GM19238 (cell line): ENCODE measurements at regions not wholly inside any gene's neighbourhood (a gene's known extent, or its start where the extent isn't known, plus 50 kb on each side); places are given as distances from the start of the nearest gene placed in this dataset.

Experiments used
- DNase-seq: peaks from one replicate; pipeline ENCODE4 v3.0.0; 2011; ENCODE audit warnings: low spot score; ENCODE audit not compliant: insufficient read length

- no peak for DNase-seq
These were observed 61.6 kb upstream of the HS6ST1 start for GRCh38 chr2:128380061-128380889.

GRCh38 chr2:128380961-128381938 lies 62.6 kb upstream of the HS6ST1 start:
- no peak for DNase-seq

DNA sequence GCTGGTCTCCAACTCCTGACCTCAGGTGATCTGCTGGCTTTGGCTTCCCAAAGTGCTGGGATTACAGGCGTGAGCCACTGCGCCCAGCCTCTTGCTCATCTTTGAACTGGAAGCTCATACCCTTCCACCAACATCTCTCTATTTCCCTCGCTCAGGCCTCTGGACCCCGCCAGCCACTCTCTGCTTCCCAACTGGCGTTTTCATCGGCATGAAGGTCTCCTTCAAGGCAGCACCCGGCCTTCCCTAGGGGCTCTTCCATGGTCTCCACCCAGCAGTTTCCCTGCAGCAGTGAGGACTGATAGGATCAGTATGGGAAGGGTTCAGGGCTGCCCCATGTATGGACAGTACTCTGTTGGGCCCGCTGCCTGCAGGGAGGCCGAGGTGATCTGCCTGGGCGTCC lies 65.8 kb upstream of the HS6ST1 start:
- no peak for DNase-seq

DNA sequence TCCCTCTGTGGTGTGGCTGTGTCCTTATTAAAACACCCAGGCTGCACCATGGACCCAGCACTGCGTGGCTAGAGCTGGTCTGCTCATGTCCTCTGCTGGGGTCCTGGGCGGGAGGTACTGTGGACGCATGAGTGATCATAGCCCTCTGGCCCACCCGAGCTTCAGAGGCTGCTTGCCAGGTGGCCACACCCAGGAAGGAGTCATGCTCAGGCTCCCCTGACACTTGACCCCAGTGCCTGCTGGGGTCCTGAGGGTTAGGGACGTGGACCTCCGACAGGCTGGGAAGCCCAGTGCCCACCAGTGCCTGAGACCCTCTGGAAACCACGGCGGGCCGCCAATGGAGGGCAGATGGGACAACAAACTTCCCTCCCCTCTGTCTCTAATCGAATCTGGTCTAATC lies 66.3 kb upstream of the HS6ST1 start:
- DNase-seq, result no peak

- no peak for DNase-seq
These were observed 66.7 kb upstream of the HS6ST1 start for GRCh38 chr2:128385365-128385764.

DNA sequence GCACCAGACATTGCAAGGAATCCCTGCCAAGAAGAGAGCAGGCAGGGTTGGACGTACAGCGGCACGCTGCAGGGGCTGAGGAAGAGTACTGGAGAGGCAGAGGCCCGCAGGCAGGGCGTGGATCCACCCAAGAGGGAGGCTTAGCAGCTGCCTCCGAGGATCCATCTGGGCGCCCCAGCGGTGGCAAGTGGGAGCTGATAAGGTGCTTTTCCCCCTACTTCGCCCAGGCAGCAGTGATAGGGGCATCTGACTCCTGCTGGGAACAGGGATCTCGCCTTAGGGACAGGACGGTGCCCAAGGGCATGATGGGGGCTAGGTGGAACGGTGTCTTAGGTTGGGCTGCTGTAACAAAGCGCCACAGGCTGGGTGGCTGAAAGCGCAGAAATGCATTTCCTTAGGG lies 67.4 kb upstream of the HS6ST1 start:
- no peak for DNase-seq

GRCh38 chr2:128388499-128388941 lies 69.9 kb upstream of the HS6ST1 start:
- DNase-seq, result no peak

DNA sequence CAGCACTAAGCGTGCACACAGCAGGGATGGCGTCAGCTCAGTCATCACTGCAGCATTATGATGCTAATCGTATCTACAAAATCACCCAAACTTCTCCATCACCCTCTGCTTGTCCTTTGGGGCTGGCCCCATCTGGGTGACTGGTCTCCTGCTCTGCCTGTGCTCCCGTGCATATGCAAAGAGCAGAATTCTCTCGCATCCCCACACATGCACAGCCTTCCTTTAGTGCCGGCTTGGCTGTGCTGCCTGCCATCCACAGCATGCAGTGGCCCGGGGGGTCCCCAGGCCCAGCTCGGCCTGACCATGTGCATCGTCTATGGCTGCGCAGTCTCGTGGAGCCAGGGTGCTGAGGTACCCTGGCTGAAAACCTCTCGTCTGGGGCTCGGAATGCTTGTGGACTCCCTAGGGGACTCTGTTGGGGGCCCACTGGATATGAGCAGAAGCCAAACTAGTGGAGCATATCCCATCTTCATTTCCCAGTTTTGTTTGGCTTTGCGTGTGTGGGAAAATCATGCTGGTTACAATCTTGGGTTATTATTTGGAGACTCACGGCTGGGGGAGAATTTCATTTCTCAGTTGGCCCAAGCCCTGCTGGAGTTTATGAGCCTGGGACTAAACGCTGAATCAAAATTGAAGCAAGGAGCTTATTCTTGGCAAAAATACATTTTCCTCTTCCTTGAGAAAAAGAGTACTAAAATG lies 70.9 kb upstream of the HS6ST1 start:
- DNase-seq, result no peak

DNA sequence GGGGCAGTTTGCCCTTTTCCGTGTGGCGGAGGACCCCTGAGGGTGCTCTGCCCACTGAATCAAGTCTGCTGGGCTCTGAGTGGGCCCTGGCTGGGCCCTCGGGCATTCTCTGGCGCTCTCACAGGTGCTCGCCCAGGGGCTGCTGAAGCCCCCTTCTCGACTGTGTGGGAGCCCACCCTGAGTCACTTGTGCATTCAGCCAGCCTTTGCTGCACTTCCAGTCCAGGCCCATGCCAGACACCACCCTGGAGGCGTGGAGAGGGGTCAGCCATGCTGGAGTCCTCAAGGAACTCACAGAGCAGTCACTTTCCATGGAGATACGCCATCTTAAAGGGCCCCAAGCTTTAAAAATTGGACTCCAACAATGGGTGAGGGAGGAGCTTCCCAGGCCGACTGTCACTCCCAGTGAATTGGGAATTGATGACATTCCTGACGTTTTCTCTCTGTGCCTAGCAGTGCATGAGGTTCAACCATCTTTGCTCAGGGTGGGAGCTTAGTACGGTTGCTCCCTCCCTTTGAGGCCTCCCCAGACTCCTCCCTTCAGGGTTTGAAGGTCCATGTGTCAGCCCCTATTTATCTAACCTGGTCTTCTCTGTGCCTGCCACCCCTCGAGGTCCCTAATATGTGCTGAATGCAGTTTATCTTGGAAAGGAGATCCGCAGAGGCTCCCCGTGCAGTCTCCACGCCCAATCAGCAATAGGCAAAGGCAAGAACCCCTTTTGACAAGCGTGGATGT lies 71.8 kb upstream of the HS6ST1 start:
- DNase-seq, result no peak

DNA sequence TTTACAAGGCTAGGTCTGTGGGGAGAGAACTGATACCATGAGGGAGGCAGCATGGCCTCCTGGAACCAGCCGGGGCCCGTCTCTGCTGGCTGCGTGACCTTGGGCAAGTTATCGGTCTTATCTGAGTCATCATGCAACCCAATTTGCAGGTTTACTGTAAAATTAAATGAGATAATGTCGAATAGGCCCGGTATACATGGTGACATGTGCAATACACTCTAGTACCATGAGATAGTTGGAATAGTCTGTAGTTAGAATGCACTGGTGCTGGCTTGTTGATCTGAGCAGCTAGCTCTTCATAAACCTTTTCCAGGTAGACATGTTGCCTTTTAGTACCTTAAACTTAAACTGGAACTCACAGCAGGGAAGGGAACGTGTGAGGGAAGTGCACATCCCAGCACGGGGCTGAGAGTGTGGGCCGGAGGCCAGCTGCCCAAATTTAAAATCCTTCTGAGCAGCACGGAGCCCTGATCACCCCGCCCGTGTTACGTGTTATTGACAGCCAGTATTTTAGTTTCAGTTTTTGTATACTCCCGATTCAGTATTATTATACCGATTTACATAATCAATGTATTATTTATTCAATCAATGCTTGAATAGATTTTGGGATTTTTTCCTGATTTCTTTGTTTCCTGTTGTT lies 72.4 kb upstream of the HS6ST1 start:
- no peak for DNase-seq

DNA sequence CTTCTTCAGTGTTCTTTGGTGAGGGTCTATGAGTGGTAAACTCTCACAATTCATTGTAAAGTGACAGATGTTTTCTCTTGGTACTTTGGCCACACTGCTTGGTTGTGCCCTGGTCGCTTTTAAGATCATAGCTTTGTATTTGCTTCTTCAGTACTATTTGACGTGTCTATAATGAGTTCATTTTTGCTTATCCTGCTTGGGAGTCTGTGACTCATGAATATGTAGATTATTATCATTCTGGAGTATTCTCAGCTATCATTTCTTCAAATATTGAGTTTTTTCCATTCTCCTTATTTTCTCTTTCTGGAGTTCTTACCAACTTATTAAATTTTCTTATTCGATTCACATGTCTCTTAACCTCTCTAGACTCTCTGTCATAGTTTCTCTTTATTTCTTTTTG lies 73.0 kb upstream of the HS6ST1 start:
- DNase-seq, result no peak

DNA sequence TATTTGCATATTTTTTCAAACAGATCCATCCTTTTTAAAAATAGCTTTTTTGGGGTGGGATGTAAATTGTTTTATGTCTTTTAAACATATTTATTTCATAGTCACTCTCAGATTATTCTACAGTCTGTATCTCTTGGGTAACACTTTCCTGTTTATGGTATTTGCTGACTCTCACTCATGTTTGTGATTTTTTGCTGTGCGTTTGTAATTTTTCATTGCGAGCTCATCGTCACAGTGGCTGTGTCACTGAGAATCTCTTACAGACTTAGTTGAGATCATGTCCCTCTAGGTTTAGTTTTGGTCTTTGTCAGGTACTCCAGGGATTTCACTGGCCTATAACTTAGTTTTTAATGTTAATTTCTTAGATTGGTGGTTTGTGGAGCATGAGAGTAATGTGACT lies 73.5 kb upstream of the HS6ST1 start:
- DNase-seq, result no peak

GRCh38 chr2:128394007-128394730 lies 75.5 kb upstream of the HS6ST1 start:
- no peak for DNase-seq

GRCh38 chr2:128395196-128395595 lies 76.5 kb upstream of the HS6ST1 start:
- DNase-seq, result no peak

- DNase-seq, result no peak
These were observed 77.2 kb upstream of the HS6ST1 start for GRCh38 chr2:128395640-128396499.

- no peak for DNase-seq
These were observed 77.8 kb upstream of the HS6ST1 start for GRCh38 chr2:128396500-128396891.

DNA sequence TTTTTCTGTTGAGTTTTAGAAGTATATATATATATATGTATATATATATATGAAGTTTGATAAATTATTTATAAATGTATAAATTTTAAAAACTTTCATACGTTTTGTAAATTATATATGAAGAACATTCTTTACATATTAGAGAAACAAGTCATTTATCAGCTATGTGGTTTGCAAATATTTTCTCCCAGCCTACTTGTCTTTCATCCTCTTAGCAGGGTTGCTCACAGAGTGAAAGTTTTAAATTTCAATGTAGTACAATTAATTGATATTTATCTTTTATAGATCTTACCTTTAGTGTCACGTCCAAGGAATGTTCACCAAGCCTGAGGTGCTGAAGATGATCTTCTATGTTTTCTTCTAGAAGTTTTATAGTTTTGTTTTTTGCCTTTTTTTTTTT lies 78.3 kb upstream of the HS6ST1 start:
- DNase-seq, result no peak

- DNase-seq, result no peak
These were observed 80.6 kb upstream of the HS6ST1 start for GRCh38 chr2:128399256-128399655.
